ENCODE measurements at regions not wholly inside any gene's neighbourhood (a gene's known extent, or its start where the extent isn't known, plus 50 kb on each side); places are given as distances from the start of the nearest gene placed in this dataset.

DNA sequence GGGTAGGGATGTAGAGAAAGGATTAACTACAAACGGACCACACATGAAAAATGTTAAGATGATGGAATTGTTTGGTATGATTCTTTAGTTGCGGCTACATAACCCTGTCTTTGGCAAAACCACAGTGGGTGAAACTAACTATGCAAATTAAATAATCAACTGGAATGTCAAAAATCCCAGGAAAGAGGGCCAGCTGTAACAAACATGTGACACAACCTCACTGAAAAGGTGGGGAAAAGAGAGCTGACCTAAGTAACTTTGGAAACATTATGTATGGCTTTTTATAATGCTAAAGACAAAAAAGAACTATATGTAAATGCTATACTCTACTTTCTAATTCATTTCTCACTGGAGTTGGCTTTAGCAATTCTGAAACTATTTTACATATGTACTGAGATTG is 252.0 kb downstream of the MRPS30 start:
- TF ChIP-seq SETDB1 (IDR thresholded peaks at IDR 0.05; ENCODE audit: insufficient read length, low read length) (no peak), TSHZ1 (tag by site-specific recombination; IDR thresholded peaks at IDR 0.05; ENCODE audit: borderline replicate concordance) (no peak)

All from HEK293 (cell line).